A549 (cell line): ENCODE measurements at regions not wholly inside any gene's neighbourhood (a gene's known extent, or its start where the extent isn't known, plus 50 kb on each side); places are given as distances from the start of the nearest gene placed in this dataset.
A peak's percentile ranks its signal among the peaks of the same experiment; 100 is the strongest.

ENCODE experiments used
- ESRRA ChIP-seq: fragments of 150-350 bp; IDR thresholded peaks from 2 replicates; pipeline ENCODE4 v1.6.1; 2014; ENCODE audit warnings: mild to moderate bottlenecking, low read length, borderline replicate concordance
- HDAC2 ChIP-seq: fragments of 200-600 bp; sonication (generic); IDR thresholded peaks from 2 replicates; pipeline ENCODE4 v1.6.1; 2016
- HOXA7 ChIP-seq: fragments of 250-450 bp; sonication (Bioruptor Pico); IDR thresholded peaks from 2 replicates; pipeline ENCODE4 v1.5.0; 2020; ENCODE audit warnings: mild to moderate bottlenecking, moderate library complexity
- JUN ChIP-seq, 2 experiments: fragments of >200 bp; sonication (Bioruptor Twin); formaldehyde crosslinking; IDR thresholded peaks; 2 replicates in 1 of 2; 3 replicates in 1 of 2; pipeline ENCODE4 v1.6.1; 2016 to 2017
- JUNB ChIP-seq: fragments of >200 bp; sonication (Bioruptor Twin); formaldehyde crosslinking; IDR thresholded peaks from 2 replicates; pipeline ENCODE4 v1.6.1; 2016
- MYC ChIP-seq: IDR thresholded peaks from 2 replicates; pipeline ENCODE4 v1.6.1; 2012; ENCODE audit warnings: mild to moderate bottlenecking, inconsistent platforms, low read length, improper control_type of control experiment, borderline replicate concordance
- POLR2A ChIP-seq: IDR thresholded peaks from 2 replicates; pipeline ENCODE4 v1.6.1; 2012; ENCODE audit warnings: mild to moderate bottlenecking, low read length
- RNF2 ChIP-seq: fragments of 200-600 bp; sonication (generic); IDR thresholded peaks from 2 replicates; pipeline ENCODE4 v1.6.1; 2016; ENCODE audit warnings: low read depth, mild to moderate bottlenecking, antibody characterized with exemption, moderate library complexity, borderline replicate concordance
- TP53 ChIP-seq: fragments of 250-450 bp; sonication (Bioruptor Pico); IDR thresholded peaks from 2 replicates; pipeline ENCODE4 v1.5.0; 2021; ENCODE audit warnings: mild to moderate bottlenecking, moderate library complexity
- TF ChIP-seq, protein P1 (sequence below): fragments of >200 bp; sonication (Bioruptor Twin); formaldehyde crosslinking; IDR thresholded peaks from 3 replicates; pipeline ENCODE4 v1.5.1; 2016
- TF ChIP-seq, protein P2 (sequence below): fragments of 250-450 bp; sonication (Bioruptor Pico); IDR thresholded peaks from 2 replicates; pipeline ENCODE4 v1.5.0; 2021; ENCODE audit warnings: mild to moderate bottlenecking, moderate library complexity, borderline replicate concordance
- TF ChIP-seq, protein P3 (sequence below): IDR thresholded peaks from 2 replicates; pipeline ENCODE4 v1.6.1; 2012
- TF ChIP-seq, protein P4 (sequence below): fragments of 150-350 bp; IDR thresholded peaks from 2 replicates; pipeline ENCODE4 v1.6.1; 2014; ENCODE audit warnings: low read depth, mild to moderate bottlenecking, low read length
- TF ChIP-seq, protein P5 (sequence below): fragments of 200-600 bp; sonication (generic); IDR thresholded peaks from 2 replicates; pipeline ENCODE4 v1.6.1; 2016; ENCODE audit warnings: antibody characterized with exemption, mild to moderate bottlenecking, moderate library complexity

DNA sequence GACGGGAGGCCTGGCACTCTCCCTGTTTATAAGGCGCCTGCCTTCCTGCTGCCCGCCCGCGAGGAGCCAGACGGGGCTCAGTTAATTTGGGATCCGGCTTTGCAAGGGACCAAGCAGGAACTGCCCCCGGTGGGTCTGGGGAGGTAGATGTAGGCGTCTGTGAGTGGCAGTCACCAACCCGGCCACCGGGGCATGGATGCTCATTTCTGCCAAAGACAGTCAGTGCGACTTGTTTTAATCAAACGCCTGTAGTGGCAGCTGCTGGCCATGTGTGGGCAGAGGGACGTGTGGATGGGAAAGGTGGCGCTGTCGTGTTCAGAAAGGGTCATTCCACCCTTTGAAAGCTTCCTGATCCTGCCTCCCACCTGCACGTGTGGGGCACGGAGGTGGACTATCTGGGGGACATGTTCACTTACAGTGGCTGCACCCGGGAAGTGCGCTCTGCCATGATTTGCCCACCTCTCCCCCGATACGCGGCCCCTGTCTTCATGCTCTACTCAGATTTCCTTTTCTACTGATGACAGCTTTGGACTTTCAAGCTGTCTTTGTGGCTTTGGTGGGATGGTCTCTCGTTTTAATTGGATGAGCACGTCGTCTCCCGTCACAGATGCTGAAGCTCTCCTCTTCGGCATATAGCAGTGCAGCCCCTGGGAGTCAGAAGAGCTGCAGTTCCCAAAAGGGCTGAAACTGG, 60.3 kb upstream of the CIBAR2 start:
- no peak for TF ChIP-seq JUNB
- TF ChIP-seq, protein P1, sequence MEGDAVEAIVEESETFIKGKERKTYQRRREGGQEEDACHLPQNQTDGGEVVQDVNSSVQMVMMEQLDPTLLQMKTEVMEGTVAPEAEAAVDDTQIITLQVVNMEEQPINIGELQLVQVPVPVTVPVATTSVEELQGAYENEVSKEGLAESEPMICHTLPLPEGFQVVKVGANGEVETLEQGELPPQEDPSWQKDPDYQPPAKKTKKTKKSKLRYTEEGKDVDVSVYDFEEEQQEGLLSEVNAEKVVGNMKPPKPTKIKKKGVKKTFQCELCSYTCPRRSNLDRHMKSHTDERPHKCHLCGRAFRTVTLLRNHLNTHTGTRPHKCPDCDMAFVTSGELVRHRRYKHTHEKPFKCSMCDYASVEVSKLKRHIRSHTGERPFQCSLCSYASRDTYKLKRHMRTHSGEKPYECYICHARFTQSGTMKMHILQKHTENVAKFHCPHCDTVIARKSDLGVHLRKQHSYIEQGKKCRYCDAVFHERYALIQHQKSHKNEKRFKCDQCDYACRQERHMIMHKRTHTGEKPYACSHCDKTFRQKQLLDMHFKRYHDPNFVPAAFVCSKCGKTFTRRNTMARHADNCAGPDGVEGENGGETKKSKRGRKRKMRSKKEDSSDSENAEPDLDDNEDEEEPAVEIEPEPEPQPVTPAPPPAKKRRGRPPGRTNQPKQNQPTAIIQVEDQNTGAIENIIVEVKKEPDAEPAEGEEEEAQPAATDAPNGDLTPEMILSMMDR, result peak; percentile 9; the same call in 1 of the 3 replicates
- TF ChIP-seq RNF2, result no peak
- TF ChIP-seq MYC, result no peak
- no peak for TF ChIP-seq POLR2A
- TF ChIP-seq, protein P2, sequence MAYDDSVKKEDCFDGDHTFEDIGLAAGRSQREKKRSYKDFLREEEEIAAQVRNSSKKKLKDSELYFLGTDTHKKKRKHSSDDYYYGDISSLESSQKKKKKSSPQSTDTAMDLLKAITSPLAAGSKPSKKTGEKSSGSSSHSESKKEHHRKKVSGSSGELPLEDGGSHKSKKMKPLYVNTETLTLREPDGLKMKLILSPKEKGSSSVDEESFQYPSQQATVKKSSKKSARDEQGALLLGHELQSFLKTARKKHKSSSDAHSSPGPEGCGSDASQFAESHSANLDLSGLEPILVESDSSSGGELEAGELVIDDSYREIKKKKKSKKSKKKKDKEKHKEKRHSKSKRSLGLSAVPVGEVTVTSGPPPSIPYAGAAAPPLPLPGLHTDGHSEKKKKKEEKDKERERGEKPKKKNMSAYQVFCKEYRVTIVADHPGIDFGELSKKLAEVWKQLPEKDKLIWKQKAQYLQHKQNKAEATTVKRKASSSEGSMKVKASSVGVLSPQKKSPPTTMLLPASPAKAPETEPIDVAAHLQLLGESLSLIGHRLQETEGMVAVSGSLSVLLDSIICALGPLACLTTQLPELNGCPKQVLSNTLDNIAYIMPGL (CRISPR knock-in tag), result no peak
- TF ChIP-seq, protein P3, sequence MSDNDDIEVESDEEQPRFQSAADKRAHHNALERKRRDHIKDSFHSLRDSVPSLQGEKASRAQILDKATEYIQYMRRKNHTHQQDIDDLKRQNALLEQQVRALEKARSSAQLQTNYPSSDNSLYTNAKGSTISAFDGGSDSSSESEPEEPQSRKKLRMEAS, result no peak
- no peak for TF ChIP-seq TP53
- TF ChIP-seq JUN (IDR thresholded peaks at IDR 0.05), result no peak
- no peak for TF ChIP-seq ESRRA
- TF ChIP-seq, protein P4, sequence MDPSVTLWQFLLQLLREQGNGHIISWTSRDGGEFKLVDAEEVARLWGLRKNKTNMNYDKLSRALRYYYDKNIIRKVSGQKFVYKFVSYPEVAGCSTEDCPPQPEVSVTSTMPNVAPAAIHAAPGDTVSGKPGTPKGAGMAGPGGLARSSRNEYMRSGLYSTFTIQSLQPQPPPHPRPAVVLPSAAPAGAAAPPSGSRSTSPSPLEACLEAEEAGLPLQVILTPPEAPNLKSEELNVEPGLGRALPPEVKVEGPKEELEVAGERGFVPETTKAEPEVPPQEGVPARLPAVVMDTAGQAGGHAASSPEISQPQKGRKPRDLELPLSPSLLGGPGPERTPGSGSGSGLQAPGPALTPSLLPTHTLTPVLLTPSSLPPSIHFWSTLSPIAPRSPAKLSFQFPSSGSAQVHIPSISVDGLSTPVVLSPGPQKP, result no peak
- TF ChIP-seq, protein P5, sequence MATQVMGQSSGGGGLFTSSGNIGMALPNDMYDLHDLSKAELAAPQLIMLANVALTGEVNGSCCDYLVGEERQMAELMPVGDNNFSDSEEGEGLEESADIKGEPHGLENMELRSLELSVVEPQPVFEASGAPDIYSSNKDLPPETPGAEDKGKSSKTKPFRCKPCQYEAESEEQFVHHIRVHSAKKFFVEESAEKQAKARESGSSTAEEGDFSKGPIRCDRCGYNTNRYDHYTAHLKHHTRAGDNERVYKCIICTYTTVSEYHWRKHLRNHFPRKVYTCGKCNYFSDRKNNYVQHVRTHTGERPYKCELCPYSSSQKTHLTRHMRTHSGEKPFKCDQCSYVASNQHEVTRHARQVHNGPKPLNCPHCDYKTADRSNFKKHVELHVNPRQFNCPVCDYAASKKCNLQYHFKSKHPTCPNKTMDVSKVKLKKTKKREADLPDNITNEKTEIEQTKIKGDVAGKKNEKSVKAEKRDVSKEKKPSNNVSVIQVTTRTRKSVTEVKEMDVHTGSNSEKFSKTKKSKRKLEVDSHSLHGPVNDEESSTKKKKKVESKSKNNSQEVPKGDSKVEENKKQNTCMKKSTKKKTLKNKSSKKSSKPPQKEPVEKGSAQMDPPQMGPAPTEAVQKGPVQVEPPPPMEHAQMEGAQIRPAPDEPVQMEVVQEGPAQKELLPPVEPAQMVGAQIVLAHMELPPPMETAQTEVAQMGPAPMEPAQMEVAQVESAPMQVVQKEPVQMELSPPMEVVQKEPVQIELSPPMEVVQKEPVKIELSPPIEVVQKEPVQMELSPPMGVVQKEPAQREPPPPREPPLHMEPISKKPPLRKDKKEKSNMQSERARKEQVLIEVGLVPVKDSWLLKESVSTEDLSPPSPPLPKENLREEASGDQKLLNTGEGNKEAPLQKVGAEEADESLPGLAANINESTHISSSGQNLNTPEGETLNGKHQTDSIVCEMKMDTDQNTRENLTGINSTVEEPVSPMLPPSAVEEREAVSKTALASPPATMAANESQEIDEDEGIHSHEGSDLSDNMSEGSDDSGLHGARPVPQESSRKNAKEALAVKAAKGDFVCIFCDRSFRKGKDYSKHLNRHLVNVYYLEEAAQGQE, result no peak
- no peak for TF ChIP-seq HOXA7 (CRISPR knock-in tag)
- no peak for TF ChIP-seq HDAC2
